Stomach smooth muscle (tissue), 2 donors: ENCODE measurements at regions not wholly inside any gene's neighbourhood (a gene's known extent, or its start where the extent isn't known, plus 50 kb on each side); places are given as distances from the start of the nearest gene placed in this dataset.
A peak's percentile ranks its signal among the peaks of the same experiment; 100 is the strongest.
"Not testable (repeated sequence)": the region's sequence is repeated elsewhere in the genome, so short reads cannot be mapped to it uniquely, and the experiment has no call there.

Experiments
- H3K27ac ChIP-seq: one replicate; pipeline ENCODE4 v1.7.0; 2013; ENCODE audit warnings: mild to moderate bottlenecking, low read length, inconsistent platforms
- H3K27me3 ChIP-seq, 2 donors: one replicate each; pipeline ENCODE4 v1.7.0; 2013; ENCODE audit warnings: low read length in 2 of 2; ENCODE audit not compliant: insufficient read depth in 2 of 2, control insufficient read depth in 1 of 2
- H3K36me3 ChIP-seq, 2 donors: one replicate each; pipeline ENCODE4 v1.7.0; 2013; ENCODE audit warnings: low read length in 2 of 2; ENCODE audit not compliant: control insufficient read depth in 2 of 2, insufficient read depth in 2 of 2
- H3K4me1 ChIP-seq: one replicate; pipeline ENCODE4 v1.7.0; 2013; ENCODE audit warnings: low read length; ENCODE audit not compliant: control insufficient read depth, insufficient read depth
- H3K4me3 ChIP-seq, 2 donors: one replicate each; pipeline ENCODE4 v1.7.0; 2013; ENCODE audit warnings: low read length in 2 of 2
- H3K9ac ChIP-seq, 2 donors: one replicate each; pipeline ENCODE4 v1.7.0; 2013; ENCODE audit warnings: low read length in 2 of 2, mild to moderate bottlenecking in 1 of 2
- H3K9me3 ChIP-seq, 2 donors: one replicate each; pipeline ENCODE4 v1.7.0; 2013; ENCODE audit warnings: low read length in 2 of 2; ENCODE audit not compliant: control insufficient read depth in 2 of 2
- donor health status: healthy.
- donor health status: Pancreatic carcinoma.

DNA sequence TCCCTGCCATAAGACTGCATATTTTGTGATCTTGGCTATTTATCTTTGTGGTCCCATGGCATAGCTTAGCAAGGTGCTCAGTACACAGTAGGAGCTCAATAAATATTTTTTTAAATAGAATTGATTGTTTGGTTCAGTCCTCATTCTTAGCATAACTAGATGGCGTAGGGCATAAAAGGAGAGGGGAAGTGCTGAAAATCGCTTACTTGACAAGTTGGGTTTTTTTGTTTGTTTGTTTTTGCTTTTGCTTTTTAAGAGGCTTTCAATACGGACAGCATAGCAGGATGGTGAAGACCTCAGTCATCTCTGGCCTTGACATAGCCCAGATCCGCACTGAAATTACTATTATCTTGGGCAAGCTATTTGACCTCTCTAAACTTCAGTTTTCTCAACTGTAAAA lies 86.6 kb upstream of the RANBP3L start:
- H3K9ac ChIP-seq, result no peak overlapping the region

DNA sequence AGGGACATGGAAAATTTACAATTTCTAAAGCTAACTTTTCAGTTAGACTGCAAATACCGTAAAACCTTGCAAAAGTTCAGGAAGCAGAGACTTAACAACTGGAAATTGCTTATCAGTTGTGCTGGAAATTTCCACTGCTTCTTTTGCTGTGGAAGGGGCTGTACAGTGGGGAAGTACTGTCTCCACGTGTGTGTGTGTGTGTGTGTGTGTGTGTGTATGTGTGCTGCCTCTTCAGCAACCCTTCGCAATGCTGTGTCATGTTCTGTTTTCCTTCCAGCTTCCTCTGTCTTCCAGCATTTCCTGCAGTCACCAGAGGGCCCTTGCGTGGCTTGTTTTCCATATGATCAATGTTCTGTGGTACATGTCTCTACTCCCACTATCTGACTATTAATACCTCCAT lies 87.5 kb upstream of the RANBP3L start:
- no peak overlapping the region for H3K9ac ChIP-seq
- H3K27me3 ChIP-seq, result no peaks in the 10 kb centered on the region
- H3K36me3 ChIP-seq, result no peaks in the 10 kb centered on the region
- H3K9me3 ChIP-seq, result no peaks in the 10 kb centered on the region
- peaks cover 8% of the 10 kb centered on the region for H3K4me1 ChIP-seq
- no peak overlapping the region for H3K27ac ChIP-seq
- no peak overlapping the region for H3K4me3 ChIP-seq

More for the DNA sequence above, 86.6 kb upstream of the RANBP3L start:
- Histone ChIP-seq H3K27ac (no peak overlapping the region), H3K27me3 (no peaks in the 10 kb centered on the region), H3K36me3 (no peaks in the 10 kb centered on the region), H3K4me3 (no peak overlapping the region), H3K9me3 (no peaks in the 10 kb centered on the region), H3K4me1 (peaks cover 8% of the 10 kb centered on the region)

DNA sequence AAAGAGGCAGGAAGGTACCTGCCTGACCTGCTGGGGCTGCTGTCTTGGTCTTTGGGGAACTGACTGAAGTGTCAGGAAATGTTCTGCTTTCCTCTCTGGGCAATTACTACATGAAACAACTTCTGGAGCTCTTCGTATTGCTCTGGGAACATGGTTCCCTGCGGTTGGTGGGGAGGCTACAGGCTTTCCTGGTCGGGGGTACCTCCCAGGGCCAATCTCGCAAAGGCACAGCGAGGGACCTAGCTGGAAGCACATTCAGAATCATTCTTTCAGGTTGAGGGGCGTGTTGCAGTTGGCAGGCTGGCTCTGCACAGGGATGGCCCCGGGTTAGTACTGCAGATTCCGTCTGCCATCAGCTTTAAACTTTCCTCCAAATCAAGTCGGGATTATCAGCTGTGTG lies 88.9 kb upstream of the RANBP3L start:
- Histone ChIP-seq H3K27ac (no peak overlapping the region), H3K4me3 (no peak overlapping the region), H3K9me3 (no peaks in the 10 kb centered on the region), H3K27me3 (no peaks in the 10 kb centered on the region), H3K36me3 (no peaks in the 10 kb centered on the region), H3K9ac (no peak overlapping the region), H3K4me1 (peaks cover 8% of the 10 kb centered on the region)

DNA sequence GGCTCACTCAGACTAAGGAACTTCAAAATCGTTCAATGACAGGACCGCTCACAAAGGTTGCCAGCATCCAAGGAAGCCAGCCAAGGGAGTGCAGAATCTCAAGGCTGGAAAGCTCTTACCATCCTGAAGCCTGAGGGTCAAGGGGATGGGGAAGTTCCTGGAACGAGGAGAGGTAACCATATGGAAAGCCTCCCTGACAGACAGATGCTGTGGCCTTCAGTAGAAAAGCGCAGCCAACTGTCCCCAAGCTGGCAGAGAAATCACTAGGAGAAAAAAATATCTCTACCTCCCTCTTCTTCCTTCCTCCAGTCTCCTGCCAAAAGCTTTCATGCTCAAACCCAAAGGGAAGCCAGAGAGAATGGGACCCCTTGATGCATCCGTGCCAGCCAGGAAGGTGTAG lies 90.5 kb upstream of the RANBP3L start:
- no peak overlapping the region for H3K9ac ChIP-seq
- H3K4me1 ChIP-seq, result peaks cover 8% of the 10 kb centered on the region
- peak overlapping the region; percentile 18 for H3K27ac ChIP-seq

DNA sequence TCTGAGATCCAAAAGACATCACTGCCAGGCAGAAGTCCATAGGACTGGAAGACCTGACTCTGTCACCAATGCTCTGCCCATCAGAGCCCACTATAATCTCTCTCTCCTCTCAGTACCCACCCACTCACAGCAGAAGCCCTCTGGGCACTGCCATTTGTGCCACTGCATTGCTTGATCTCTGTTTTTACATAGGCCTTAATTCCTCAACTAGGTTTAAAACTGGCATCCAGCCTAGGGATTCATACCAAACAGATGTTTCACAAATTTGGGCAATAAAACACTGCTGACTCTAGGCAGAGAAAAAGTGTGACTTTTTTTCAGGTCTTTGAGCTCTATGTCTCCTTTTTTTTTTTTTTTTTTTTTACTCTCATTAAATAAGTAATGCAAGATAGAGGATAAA lies 91.1 kb upstream of the RANBP3L start:
- no peaks in the 10 kb centered on the region for H3K27me3 ChIP-seq
- H3K4me3 ChIP-seq, result no peak overlapping the region
- H3K27ac ChIP-seq, result peak overlapping the region; percentile 18
- H3K9me3 ChIP-seq, result no peaks in the 10 kb centered on the region
- H3K9ac ChIP-seq, result no peak overlapping the region
- peaks cover 8% of the 10 kb centered on the region for H3K4me1 ChIP-seq
- no peaks in the 10 kb centered on the region for H3K36me3 ChIP-seq

More for the DNA sequence above, 90.5 kb upstream of the RANBP3L start:
- Histone ChIP-seq H3K4me3 (no peak overlapping the region), H3K36me3 (no peaks in the 10 kb centered on the region), H3K9me3 (no peaks in the 10 kb centered on the region), H3K27me3 (no peaks in the 10 kb centered on the region)

DNA sequence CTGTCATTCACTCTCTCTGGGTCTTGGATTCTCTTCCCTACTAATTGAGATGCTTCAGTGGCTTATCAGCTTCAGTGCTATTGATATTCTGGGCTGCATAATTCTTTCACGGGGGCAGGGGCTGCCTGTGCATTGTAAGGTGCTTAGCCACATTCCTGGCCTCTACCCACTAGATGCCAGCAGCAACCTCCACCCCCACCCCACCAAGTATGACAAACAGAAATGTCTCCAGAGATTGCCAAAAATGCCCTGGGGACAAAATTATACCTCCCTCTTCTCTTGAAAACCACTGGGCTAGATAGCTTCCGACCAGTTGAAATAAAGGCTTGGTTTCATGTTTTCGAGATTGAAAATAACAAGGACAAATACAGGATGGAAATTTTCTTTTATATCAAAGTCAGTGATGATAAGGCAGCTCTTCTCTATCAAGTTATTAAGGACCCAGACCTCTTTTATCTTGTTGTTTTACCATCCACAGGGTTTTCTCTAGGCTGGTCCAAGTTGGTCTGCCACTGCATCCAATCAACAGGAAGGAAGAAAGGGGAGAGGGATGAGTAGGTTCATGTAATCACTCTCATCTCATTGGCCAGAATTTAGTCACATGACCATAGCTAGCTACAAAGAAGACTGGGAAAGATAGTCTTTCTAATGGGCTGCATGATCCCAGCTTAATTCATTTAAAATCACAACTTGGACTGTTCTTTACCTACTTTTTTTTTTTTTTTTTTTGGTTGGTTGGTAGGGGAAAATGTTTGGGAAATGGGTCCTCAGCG lies 92.1 kb upstream of the RANBP3L start:
- H3K4me3 ChIP-seq, result no peak overlapping the region
- no peaks in the 10 kb centered on the region for H3K9me3 ChIP-seq
- H3K36me3 ChIP-seq, result no peaks in the 10 kb centered on the region
- no peak overlapping the region for H3K27ac ChIP-seq
- no peaks in the 10 kb centered on the region for H3K27me3 ChIP-seq
- H3K4me1 ChIP-seq, result peaks cover 8% of the 10 kb centered on the region
- no peak overlapping the region for H3K9ac ChIP-seq

- no peak overlapping the region for H3K27ac ChIP-seq
- H3K36me3 ChIP-seq, result no peaks in the 10 kb centered on the region
- H3K9me3 ChIP-seq, result no peaks in the 10 kb centered on the region
- no peak overlapping the region for H3K9ac ChIP-seq
- H3K4me1 ChIP-seq, result peaks cover 8% of the 10 kb centered on the region
- no peak overlapping the region for H3K4me3 ChIP-seq
- no peaks in the 10 kb centered on the region for H3K27me3 ChIP-seq
These were observed 93.6 kb upstream of the RANBP3L start for GRCh38 chr5:36395260-36395659.

DNA sequence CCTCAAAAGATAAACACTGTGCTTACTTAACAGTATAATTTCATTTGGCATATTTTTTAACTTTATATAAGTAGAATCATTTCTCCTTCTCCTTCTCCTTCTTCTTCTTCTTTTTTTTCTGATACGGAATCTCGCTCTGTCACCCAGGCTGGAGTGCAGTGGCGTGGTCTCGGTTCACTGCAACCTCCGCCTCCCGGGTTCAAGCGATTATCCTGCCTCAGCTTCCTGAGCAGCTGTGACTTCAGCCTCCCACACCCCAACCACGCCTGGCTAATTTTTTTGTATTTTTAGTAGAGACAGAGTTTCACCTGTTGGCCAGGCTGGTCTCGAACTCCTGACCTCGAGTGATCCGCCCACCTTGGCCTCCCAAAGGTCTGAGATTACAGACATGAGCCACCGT lies 94.2 kb upstream of the RANBP3L start:
- H3K4me1 ChIP-seq, H3K36me3 ChIP-seq, H3K27ac ChIP-seq, H3K4me3 ChIP-seq, H3K9me3 ChIP-seq, H3K9ac ChIP-seq, H3K27me3 ChIP-seq: not testable (repeated sequence)

GRCh38 chr5:36396640-36397039 lies 94.9 kb upstream of the RANBP3L start:
- Histone ChIP-seq H3K27ac (no peak overlapping the region), H3K9ac (no peak overlapping the region), H3K27me3 (no peaks in the 10 kb centered on the region), H3K4me3 (no peak overlapping the region), H3K9me3 (no peaks in the 10 kb centered on the region), H3K4me1 (peaks cover 8% of the 10 kb centered on the region), H3K36me3 (no peaks in the 10 kb centered on the region)

DNA sequence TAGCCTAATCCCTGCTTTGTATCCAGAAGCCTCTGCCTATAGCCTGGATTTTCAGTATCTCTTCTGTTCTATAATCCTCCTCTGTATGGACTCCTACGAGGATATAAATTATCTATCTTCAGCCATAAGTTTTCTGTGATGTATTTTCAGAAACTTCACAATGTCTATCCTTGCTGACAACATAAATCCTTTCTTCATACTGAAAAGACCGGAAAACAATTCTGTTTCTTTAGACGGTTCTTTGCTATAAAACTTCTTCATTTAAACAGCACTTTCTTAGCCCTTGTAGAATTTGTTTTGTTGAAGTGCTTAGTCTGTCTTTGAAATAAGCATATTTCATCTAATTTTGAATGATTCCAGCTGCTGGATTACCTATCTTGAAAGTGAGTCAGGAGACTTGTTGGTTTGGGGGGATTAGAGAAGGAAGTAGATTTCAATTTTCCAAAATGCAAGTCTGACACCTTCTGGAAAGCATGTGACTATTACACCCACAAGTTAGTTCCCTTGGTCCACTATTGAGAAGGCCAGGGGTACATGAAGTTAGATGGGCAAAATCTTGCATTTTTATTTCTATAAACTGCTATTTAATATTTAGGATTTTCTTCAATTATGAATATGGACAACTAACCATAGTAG lies 96.3 kb upstream of the RANBP3L start:
- no peak overlapping the region for H3K27ac ChIP-seq
- no peak overlapping the region for H3K4me3 ChIP-seq
- H3K9me3 ChIP-seq, result no peaks in the 10 kb centered on the region
- no peaks in the 10 kb centered on the region for H3K36me3 ChIP-seq
- H3K4me1 ChIP-seq, result no peaks in the 10 kb centered on the region
- no peak overlapping the region for H3K9ac ChIP-seq
- H3K27me3 ChIP-seq, result no peaks in the 10 kb centered on the region

- Histone ChIP-seq H3K4me3 (no peak overlapping the region), H3K4me1 (peaks cover 3% of the 10 kb centered on the region), H3K27me3 (no peaks in the 10 kb centered on the region), H3K9ac (no peak overlapping the region), H3K27ac (no peak overlapping the region), H3K36me3 (no peaks in the 10 kb centered on the region), H3K9me3 (no peaks in the 10 kb centered on the region)
These were observed 100.8 kb upstream of the RANBP3L start for GRCh38 chr5:36402512-36402906.
